DMS53 treated with DMSO at 0.1 percent for 48 hours (cell line): ENCODE measurements at regions not wholly inside any gene's neighbourhood (a gene's known extent, or its start where the extent isn't known, plus 50 kb on each side); places are given as distances from the start of the nearest gene placed in this dataset.
A peak's percentile ranks its signal among the peaks of the same experiment; 100 is the strongest.
"Not testable (repeated sequence)": the region's sequence is repeated elsewhere in the genome, so short reads cannot be mapped to it uniquely, and the experiment has no call there.

Source experiments
- DNase-seq: peaks from one replicate; lab custom pipeline; 2025; ENCODE audit not compliant: unreplicated experiment; lab: John Stamatoyannopoulos, UW

DNA sequence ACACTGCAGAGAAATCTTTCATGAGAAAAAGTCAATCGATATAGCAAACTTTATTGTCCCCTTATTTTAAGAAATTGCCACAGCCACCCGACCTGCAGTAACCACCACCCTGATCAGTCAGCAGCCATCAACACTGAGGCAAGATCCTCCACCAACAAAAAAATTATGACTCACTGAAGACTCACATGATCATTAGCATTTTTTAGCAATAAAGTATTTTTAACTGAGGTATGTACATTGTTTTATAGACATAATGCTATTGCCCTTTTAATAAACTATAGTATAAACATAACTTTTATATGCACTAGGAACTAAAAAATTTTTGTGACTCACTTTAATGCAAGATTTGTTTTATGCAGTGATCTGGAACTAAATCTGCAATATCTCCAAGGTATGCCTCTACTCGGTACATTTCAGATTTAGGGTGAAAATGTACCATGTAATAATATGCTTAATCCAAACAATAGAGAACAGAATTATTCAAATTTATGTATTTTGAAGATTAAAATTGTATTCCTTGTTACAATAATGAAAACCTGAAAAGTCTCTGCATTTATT is 79.2 kb upstream of the CEP126 start:
- DNase-seq: no peak

- not testable (repeated sequence) for DNase-seq
Observed at GRCh38 chr11:101830475-101830874, 84.3 kb upstream of the CEP126 start.

DNA sequence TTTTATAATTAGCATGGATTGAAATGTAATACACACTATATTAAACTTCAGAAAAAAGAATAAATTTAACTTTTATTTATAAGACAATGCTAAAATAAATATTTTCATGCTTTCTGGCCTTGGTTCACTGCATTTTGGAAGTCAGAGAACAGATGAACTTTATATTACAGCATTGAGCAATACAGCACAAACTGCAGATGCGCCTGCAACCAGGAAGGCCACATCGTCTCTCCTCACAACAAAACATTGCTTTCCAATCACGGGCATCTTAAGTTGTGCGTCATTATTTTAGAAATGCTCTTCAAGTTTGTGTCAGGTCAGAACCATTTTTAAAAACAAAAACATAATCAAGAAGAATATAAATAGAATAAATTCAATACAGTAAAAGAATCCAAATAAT is 89.3 kb upstream of the CEP126 start:
- no peak for DNase-seq

DNA sequence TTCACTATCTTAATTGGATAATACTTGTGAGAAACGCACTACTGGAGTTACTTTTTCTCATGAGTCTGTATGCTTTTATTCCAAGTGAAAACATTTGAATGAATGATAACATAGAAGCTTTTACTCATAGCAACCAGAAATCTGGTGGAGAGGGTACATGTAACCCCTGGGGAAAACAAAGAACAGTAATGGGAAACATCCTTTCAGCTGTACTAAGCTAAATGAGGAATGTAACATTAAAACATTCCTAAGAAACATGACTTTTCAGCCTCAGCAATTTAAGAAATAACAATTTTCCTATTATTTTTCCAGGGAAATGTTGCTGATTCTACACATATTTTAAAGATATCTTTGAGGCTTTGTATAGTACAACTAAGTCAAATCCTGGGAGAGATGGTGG is 97.2 kb upstream of the CEP126 start:
- DNase-seq: no peak

GRCh38 chr11:101816613-101817012 is 98.2 kb upstream of the CEP126 start:
- DNase-seq: no peak

- no peak for DNase-seq
Observed at GRCh38 chr11:101812546-101812945, 102.3 kb upstream of the CEP126 start.

GRCh38 chr11:101810546-101810945 is 104.3 kb upstream of the CEP126 start:
- no peak for DNase-seq

DNA sequence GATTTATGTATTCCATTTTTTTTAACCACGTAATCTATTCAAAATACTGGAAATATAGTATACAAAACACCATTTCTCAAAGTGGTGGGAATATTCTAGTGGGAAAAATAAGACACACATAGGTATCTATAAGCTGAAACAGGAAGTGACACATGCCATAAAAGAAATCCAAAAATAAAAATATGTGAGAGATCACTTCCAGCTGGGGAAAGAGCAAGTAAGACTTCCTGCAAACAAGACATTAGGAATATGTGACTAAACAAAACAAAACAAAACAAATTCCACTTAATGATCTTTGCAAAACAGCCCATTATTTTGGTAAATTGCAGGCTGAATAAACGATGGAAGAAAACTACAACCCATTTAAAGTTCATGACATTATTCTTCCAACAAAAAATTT is 107.3 kb upstream of the CEP126 start:
- no peak for DNase-seq

- DNase-seq: no peak
Observed at GRCh38 chr11:101803651-101804050, 111.2 kb upstream of the CEP126 start.

- DNase-seq: no peak
Observed at GRCh38 chr11:101797335-101797734, 117.5 kb upstream of the CEP126 start.

- no peak for DNase-seq
Observed at GRCh38 chr11:101792814-101793213, 122.0 kb upstream of the CEP126 start.

DNA sequence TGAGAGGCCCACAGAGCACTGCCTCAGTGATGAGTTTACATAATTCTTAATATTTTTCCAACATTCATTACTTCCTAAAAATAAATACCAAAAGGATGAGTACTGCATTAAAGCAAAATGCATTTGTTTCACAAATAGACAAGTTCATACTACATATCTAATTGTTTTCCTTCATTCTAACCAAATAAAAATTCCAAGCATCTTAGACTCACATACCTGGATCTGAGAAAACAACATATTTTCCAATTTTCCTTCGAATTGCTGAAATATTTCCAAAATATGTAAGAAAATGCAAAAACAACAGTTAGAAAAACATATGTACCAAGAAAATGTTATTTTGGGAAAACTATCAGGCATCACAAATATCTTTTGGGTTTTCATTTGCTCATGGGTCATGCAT is 127.9 kb upstream of the CEP126 start:
- no peak for DNase-seq

DNA sequence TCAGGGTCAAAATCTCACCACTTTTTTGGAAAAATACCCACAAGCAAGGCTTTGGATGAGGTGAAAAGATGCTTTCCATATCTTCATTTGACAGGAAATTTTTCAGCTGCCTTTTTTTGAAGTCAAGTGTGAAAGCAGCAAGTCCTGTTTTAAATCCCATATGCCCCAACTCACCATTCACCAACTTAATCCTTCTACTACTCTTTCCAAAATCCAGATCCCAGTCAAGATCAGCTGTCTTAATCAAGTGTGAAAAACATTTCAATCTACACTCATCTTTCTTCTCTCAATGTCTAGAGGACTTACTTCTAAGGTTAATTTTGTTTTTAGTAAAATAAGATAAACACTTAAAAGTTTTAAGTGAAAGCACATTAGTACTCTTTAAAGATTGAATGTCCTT is 128.4 kb upstream of the CEP126 start:
- no peak for DNase-seq

DNA sequence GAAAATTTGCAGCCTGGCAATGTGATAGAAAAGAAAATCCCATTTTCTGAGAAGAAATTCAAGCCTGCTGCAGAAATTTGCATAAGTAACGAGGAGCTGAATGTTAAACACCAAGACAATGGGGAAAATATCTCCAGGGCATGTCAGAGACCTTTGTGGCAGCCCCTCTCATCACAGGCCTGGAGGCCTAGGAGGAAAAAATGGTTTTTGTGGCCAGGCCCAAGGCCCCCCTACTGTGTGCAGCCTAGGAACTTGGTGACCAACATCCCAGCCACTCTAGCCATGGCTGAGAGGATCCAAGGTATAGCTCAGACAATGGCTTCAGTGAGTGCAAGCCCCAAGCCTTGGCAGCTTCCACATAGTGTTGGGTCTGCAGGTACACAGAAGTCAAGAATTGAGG is 135.6 kb upstream of the CEP126 start:
- DNase-seq: not testable (repeated sequence)

DNA sequence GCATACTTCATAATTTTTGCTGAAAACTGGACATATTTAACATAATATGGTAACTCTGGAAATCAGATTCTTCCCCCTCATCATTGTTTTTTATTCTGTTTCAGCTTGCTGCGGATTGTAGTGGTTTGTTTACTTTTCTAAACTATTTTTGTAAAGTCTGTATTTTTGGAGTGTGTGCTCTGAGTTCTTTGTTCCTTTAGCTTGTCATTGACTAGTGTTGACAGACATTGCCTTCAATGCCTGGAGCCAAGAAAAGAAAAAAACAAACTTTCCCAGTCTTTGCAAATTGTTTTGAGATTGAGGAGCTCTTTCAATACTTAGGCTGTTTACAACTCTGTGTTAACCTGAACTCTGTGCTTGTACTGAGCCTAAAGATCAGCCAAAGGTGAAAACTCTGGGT is 137.3 kb upstream of the CEP126 start:
- no peak for DNase-seq

GRCh38 chr11:101775033-101775432 is 139.8 kb upstream of the CEP126 start:
- DNase-seq: peak; percentile 53

DNA sequence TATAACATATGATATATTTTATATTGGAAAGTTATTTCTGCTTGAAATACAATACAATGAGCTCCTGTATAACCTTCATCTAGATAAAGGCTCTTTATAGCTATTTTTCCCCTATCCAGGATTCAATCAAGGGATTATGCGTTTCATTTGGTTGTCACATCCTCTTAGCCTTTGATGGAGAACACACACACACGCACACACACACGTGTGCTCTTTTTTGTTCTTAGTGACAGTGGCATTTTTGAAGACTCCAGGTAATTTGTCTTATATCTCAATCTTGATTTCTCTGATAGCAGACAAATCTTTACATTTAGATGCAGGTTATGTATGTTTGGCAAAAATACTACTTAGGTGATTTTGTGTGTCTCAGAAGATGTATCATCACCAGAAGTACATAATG is 144.2 kb upstream of the CEP126 start:
- no peak for DNase-seq

DNA sequence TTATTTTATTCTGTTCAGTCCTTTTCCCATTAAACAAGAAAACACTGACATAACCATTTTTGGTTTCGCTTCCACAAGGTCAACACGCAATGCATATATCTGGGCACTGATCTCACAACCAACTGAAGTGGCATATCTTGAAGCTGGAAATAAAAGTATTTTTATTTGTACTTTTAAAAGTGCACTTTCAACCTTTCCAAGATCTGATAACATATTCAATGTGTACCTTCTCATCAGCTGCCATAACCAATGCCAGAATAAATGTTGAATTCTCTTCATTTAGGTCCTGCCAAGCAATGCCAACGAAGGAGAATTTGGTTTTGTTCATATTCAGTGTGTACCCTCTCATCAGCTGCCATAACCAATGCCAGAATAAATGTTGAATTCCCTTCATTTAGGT is 148.9 kb upstream of the CEP126 start:
- no peak for DNase-seq

DNA sequence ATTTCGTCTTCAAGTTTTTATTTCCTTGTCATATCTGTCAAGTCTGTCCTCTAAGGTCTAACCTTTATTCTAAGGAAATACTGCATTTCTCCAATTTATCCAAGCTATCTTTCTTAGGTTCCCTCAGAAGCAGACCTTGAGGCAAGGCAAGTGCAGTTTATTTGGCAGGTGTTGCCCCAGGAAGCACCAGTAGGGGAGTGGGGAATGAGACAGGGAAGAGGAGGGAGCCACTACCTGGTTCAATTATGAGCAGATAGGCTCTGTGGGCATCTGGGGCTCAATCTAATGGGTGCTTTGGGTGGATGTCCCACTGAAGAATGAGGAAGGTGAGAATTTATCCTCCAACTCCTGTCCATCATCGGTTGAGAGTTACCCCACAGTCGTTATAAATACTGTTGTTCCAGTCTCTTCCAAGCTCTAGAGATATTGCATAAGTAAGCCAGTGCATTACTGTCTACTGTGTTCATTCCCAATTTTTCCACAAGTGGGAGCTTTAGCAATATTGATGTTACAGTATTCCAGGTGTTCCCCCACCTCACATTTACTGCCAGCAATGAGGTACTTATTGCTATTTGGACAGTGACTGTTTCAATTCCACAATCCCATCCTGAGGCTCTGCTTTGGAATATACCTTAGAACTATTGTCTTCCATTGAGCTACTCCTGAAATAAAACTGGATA is 154.9 kb upstream of the CEP126 start:
- DNase-seq: peak; percentile 39

GRCh38 chr11:101757741-101758140 is 157.1 kb upstream of the CEP126 start:
- no peak for DNase-seq

DNA sequence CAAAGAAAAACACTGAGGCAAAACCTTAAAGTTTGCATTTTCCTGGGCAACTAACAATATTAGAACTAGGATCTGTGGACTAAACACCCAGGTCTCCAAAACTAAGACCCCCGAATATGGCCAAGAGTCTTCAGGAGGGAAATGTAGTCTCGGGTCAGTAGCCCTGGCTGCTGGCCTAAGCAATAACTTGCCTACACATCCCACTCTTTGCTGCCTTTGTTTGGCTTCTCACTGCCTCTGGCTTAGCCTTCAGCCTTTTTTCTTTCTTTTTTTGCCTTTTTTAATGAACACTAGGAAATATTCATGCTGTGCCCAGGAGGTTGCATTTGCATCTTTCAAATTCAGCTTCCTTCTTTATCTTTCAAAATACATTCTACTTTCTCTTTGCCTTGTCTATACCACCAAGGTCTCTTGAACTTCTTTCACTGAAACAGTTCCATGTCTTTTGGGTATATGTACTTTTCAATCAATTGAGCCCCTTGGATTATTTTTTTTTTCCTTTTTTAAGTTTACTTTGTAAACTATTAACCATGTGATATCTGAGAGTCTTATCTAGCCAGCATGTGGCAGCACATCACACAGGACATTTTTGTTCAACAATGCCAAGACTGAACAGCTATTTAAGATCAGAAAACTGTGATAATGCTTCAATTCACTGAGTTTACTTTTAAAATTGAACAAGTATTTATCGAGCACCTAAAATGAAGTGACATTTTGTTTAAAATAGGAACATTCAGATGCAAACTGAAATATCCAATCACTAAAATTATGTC is 165.0 kb upstream of the TRPC6 start:
- DNase-seq: no peak

- no peak for DNase-seq
Observed at GRCh38 chr11:101745756-101746155, 161.9 kb upstream of the TRPC6 start.
